VCaP (cell line): ENCODE measurements at regions not wholly inside any gene's neighbourhood (a gene's known extent, or its start where the extent isn't known, plus 50 kb on each side); places are given as distances from the start of the nearest gene placed in this dataset.

Experiments
- H3K27ac ChIP-seq: fragments of 450-650 bp; 2 replicates; pipeline ENCODE4 v1.5.1; 2017
- TF ChIP-seq, protein P1 (sequence below): fragments of 450-650 bp; conservative IDR thresholded peaks from 2 replicates; pipeline ENCODE4 v1.5.1; 2017; ENCODE audit warnings: mild to moderate bottlenecking, moderate library complexity

DNA sequence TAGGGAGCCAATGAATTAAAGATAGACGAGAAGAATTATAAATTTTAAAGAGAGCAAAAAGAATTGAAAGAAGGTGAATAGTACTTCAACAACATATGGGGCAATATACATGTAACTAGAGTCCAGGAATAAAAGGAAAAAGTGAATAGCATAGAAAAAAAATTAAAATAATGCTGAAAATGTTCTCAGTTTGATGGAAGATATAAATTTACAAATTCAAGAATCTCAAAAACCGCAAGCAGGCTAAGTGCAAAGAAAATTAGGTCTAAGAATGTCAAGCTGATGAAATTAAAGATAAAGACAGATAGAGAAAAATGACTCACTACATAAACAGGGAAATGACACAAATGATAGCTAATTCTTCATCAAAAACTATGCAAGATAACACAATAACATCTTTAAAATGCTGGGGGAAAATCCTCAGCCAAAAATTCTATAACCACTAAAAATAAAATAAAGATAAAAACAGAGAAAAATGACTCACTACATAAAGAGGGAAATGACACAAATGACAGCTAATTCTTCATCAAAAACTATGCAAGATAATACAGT is 326.3 kb downstream of the TBX15 start:
- peak overlapping the region; percentile 34 for H3K27ac ChIP-seq
- TF ChIP-seq, protein P1, sequence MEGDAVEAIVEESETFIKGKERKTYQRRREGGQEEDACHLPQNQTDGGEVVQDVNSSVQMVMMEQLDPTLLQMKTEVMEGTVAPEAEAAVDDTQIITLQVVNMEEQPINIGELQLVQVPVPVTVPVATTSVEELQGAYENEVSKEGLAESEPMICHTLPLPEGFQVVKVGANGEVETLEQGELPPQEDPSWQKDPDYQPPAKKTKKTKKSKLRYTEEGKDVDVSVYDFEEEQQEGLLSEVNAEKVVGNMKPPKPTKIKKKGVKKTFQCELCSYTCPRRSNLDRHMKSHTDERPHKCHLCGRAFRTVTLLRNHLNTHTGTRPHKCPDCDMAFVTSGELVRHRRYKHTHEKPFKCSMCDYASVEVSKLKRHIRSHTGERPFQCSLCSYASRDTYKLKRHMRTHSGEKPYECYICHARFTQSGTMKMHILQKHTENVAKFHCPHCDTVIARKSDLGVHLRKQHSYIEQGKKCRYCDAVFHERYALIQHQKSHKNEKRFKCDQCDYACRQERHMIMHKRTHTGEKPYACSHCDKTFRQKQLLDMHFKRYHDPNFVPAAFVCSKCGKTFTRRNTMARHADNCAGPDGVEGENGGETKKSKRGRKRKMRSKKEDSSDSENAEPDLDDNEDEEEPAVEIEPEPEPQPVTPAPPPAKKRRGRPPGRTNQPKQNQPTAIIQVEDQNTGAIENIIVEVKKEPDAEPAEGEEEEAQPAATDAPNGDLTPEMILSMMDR, result no peak

DNA sequence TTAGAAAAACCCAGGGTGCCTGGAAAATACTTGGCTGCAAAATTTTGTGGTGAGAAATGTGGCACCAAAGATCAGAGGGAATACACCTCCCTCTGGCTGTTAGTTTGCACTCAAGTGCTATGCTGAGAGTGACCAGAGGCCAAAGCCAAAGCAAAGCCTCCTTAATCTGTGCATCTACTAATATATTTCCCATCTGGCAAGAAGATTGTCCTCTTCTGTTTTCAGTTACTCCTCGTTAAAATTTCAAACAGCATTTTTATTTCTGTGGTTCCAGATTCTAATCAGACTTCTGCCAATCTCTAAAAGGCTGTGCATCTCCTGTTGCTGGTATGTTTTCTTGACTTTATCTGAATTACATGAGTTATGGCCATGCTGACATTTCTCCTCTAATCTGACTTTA is 327.4 kb downstream of the TBX15 start:
- peak overlapping the region; percentile 34 for H3K27ac ChIP-seq
- TF ChIP-seq, protein P1, result no peak

DNA sequence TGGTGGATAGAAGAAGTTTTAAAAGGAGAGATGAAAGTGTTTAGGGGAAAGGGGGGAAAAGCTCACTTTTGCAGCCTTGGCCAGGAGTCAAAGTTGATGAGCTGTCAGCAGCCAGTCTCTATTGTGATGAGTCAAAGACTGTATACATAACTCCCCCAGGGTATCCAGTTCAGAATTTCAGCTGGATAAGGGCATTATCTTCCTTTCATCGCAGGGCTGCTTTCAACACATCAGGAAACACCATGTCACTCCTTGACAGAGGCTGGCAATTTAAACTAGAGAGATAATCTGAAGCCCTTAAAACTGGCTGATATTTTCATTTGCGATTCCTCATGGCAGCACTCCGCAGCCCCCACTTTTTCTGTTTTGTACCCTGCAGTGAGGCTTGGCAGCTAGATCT is 328.5 kb downstream of the TBX15 start:
- TF ChIP-seq, protein P1, result no peak
- peak overlapping the region; percentile 34 for H3K27ac ChIP-seq

DNA sequence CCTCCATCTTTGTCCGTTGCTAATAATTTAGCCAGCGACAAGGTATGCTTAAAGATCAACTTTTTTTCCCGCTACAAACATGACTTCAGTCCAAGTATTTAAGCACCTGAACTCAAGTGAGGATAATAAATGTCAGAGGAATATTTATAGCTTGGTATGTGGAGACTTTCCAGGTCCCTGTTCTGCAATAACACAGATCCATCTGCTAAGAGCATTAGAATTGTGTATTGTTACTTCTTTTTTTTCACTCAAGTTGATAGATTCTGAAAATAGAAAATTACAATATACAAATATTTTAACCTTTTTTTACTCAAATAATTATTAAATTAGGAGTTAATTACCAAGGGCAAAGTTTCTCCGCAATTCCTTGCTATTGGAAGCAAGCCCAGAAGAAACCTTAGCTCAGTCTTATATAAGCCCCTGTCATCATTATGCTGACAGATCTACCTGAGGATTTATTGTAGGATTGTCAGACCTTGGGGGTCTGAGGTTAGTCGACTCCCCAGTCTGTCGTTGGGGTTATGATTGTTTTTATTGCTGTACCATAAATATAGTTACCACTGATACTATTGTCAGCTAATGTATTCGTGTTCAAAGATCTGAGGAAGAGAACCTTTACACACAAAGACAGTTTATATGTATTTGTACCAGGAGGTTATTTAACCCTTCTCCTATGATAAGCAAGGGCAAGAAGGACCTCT is 337.9 kb downstream of the TBX15 start:
- H3K27ac ChIP-seq, result no peak overlapping the region
- TF ChIP-seq, protein P1, result no peak

DNA sequence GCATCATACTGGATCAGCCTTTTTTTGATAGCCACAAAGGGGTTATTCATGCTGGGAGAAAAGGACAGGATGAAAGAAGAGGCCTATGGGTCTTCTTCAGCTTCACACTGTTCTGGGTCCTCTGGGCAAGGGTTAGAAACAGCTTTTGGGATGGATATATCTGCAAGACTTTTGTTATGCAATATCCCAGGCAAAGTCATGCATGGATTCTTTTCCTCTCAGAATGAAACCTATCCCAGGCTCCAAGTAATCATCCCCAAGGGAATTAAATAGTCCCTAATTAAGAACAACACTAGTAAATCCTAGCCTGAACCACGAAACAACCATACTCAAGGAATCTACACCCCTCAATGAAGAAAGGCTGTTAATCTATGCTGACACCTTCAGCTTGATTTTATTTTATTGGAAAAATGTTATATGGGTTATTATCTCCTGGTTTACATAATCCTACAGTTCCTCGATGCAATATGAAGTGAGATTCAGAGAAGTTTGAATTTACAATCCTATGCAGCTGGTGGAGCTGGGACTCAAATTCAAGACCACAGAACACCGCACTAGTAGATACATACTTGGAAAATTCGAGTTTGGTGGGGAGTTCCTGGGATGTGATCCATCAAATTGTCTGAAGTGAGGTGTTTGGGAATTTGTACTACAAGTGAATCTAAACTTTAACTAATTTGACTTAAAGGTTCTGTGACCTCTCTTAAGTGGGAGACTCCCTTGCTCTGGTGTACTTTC is 338.6 kb downstream of the TBX15 start:
- TF ChIP-seq, protein P1, result no peak
- H3K27ac ChIP-seq, result no peak overlapping the region

- no peak overlapping the region for H3K27ac ChIP-seq
- TF ChIP-seq, protein P1, result no peak
Measured at GRCh38 chr1:118636004-118636403, 352.1 kb downstream of the TBX15 start.

GRCh38 chr1:118627435-118627834 is 360.7 kb downstream of the TBX15 start:
- TF ChIP-seq, protein P1, result no peak
- no peak overlapping the region for H3K27ac ChIP-seq
